GM21360 (cell line): ENCODE measurements at regions not wholly inside any gene's neighbourhood (a gene's known extent, or its start where the extent isn't known, plus 50 kb on each side); places are given as distances from the start of the nearest gene placed in this dataset.

Experiments used
- ATAC-seq: cut with Tn5 transposase; IDR thresholded peaks from one replicate; pipeline ENCODE4 v1.9.1; 2021; ENCODE audit warnings: mild to moderate bottlenecking, moderate library complexity; ENCODE audit not compliant: unreplicated experiment

GRCh38 chr22:48855593-48856307 is 971.9 kb downstream of the BRD1 start:
- no peak for ATAC-seq

- ATAC-seq, result no peak
Measured at GRCh38 chr22:48855013-48855412, 972.7 kb downstream of the BRD1 start.

- no peak for ATAC-seq
Measured at GRCh38 chr22:48853627-48854240, 973.9 kb downstream of the BRD1 start.

GRCh38 chr22:48851933-48852549 is 975.6 kb downstream of the BRD1 start:
- no peak for ATAC-seq

- ATAC-seq, result no peak
Measured at GRCh38 chr22:48850658-48851287, 976.9 kb downstream of the BRD1 start.

- no peak for ATAC-seq
Measured at GRCh38 chr22:48849963-48850657, 977.6 kb downstream of the BRD1 start.

GRCh38 chr22:48849219-48849912 is 978.3 kb downstream of the BRD1 start:
- no peak for ATAC-seq

GRCh38 chr22:48846200-48846599 is 981.5 kb downstream of the BRD1 start:
- ATAC-seq, result no peak

GRCh38 chr22:48845356-48845936 is 982.2 kb downstream of the BRD1 start:
- no peak for ATAC-seq

GRCh38 chr22:48844056-48844675 is 983.5 kb downstream of the BRD1 start:
- ATAC-seq, result no peak

GRCh38 chr22:48843640-48844039 is 984.0 kb downstream of the BRD1 start:
- ATAC-seq, result no peak

- ATAC-seq, result no peak
Measured at GRCh38 chr22:48842976-48843375, 984.7 kb downstream of the BRD1 start.

GRCh38 chr22:48842583-48842945 is 985.1 kb downstream of the BRD1 start:
- no peak for ATAC-seq

GRCh38 chr22:48841881-48842582 is 985.6 kb downstream of the BRD1 start:
- no peak for ATAC-seq

- ATAC-seq, result no peak
Measured at GRCh38 chr22:48840112-48840949, 987.3 kb downstream of the BRD1 start.

GRCh38 chr22:48838846-48839730 is 988.6 kb downstream of the BRD1 start:
- no peak for ATAC-seq

- no peak for ATAC-seq
Measured at GRCh38 chr22:48838376-48838775, 989.3 kb downstream of the BRD1 start.
